ENCODE measurements at regions not wholly inside any gene's neighbourhood (a gene's known extent, or its start where the extent isn't known, plus 50 kb on each side); places are given as distances from the start of the nearest gene placed in this dataset.

DNA sequence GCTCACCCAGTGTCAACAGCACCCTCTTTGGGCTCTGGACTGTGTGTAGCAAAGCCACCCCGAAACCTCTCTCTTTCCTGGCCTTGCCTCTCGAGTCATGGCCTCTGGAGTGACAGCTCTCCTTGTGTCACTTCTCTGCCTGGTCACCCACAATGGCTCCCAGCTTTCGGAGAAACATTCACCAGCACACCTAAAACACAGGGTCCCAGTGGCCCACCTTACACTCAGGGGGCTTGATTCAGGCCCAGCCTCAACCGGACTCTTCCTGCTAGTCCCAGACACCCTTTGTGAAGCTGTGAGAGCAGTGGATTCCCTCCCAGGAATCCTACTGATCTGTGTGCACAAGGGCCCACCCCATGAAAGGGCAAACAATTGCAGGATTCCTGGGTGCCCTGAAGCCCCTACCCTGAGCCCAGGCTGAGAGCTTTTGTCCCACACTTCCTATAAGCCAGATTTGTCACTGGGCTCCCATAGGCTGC, 137.2 kb upstream of the HAAO start:
- no peak for TF ChIP-seq CTCF (conservative IDR thresholded peaks at IDR 0.05 in 1 of 2, IDR thresholded peaks at IDR 0.05 in 1 of 2; ENCODE audit: low read depth in 1 of 2, low read length in 2 of 2)
- TF ChIP-seq EZH2 (IDR thresholded peaks at IDR 0.05; ENCODE audit: low read length, missing control alignments), result no peak

Data from fibroblast of lung (primary cell).